H1 (cell line): ENCODE measurements at regions not wholly inside any gene's neighbourhood (a gene's known extent, or its start where the extent isn't known, plus 50 kb on each side); places are given as distances from the start of the nearest gene placed in this dataset.

Experiments
- BACH1 ChIP-seq: IDR thresholded peaks from 2 replicates; pipeline ENCODE4 v1.6.1; 2012; ENCODE audit warnings: low read length, improper control_type of control experiment
- CREB1 ChIP-seq: IDR thresholded peaks from 2 replicates; pipeline ENCODE4 v1.6.1; 2012; ENCODE audit warnings: inconsistent platforms
- CTCF ChIP-seq, 3 experiments: IDR thresholded peaks; 1 replicate in 2 of 3; 2 replicates in 1 of 3; pipeline versions ENCODE4 v1.5.1 to v1.6.1; 2011; ENCODE audit warnings: low read length in 3 of 3, mild to moderate bottlenecking in 3 of 3, inconsistent platforms in 2 of 3, low read depth in 1 of 3, moderate library complexity in 1 of 3; ENCODE audit not compliant: insufficient read depth in 1 of 3; ENCODE audit errors: control extremely low read depth in 1 of 3
- GABPA ChIP-seq: IDR thresholded peaks from 2 replicates; pipeline ENCODE4 v1.6.1; 2011; ENCODE audit warnings: mild to moderate bottlenecking, low read length, moderate library complexity, borderline replicate concordance; ENCODE audit not compliant: insufficient read depth
- HDAC2 ChIP-seq, 2 experiments: fragments of 300-600 bp in 1 of 2; sonication (generic) in 1 of 2; IDR thresholded peaks; 2 replicates each; pipeline ENCODE4 v1.6.1; 2011 to 2012; ENCODE audit warnings: low read depth in 2 of 2, low read length in 2 of 2, mild to moderate bottlenecking in 2 of 2, moderate library complexity in 2 of 2, borderline replicate concordance in 1 of 2, inconsistent platforms in 1 of 2
- KDM4A ChIP-seq: IDR thresholded peaks from one replicate; pipeline ENCODE4 v1.7.1; 2012; ENCODE audit warnings: low read depth, mild to moderate bottlenecking, moderate library complexity, low read length, inconsistent platforms; ENCODE audit not compliant: severe bottlenecking
- NRF1 ChIP-seq: IDR thresholded peaks from 2 replicates; pipeline ENCODE4 v1.6.1; 2011; ENCODE audit warnings: mild to moderate bottlenecking, low read depth, low read length, improper control_type of control experiment
- RAD21 ChIP-seq, 2 experiments: IDR thresholded peaks in 1 of 2; conservative IDR thresholded peaks in 1 of 2; 2 replicates each; pipeline ENCODE4 v1.6.1; 2011; ENCODE audit warnings: low read depth in 2 of 2, low read length in 2 of 2, improper control_type of control experiment in 1 of 2, inconsistent platforms in 1 of 2, mild to moderate bottlenecking in 1 of 2, moderate library complexity in 1 of 2
- RBBP5 ChIP-seq: IDR thresholded peaks from 2 replicates; pipeline ENCODE4 v1.7.1; 2012; ENCODE audit warnings: low read depth, mild to moderate bottlenecking, inconsistent platforms, low read length, moderate library complexity, borderline replicate concordance
- SAP30 ChIP-seq: fragments of 300-600 bp; sonication (generic); IDR thresholded peaks from 2 replicates; pipeline ENCODE4 v1.7.1; 2012; ENCODE audit warnings: low read length, moderate library complexity, mild to moderate bottlenecking, inconsistent platforms; ENCODE audit not compliant: insufficient read depth, insufficient replicate concordance
- SUZ12 ChIP-seq: fragments of 200-600 bp; sonication (generic); IDR thresholded peaks from 2 replicates; pipeline ENCODE4 v1.6.1; 2012; ENCODE audit warnings: mild to moderate bottlenecking, inconsistent platforms, low read length, moderate library complexity, mixed read lengths
- TAF7 ChIP-seq: optimal IDR thresholded peaks from 2 replicates; pipeline ENCODE3; 2011; ENCODE audit warnings: low read depth, mild to moderate bottlenecking, inconsistent platforms, low read length, moderate library complexity, borderline replicate concordance
- TCF12 ChIP-seq: IDR thresholded peaks from 2 replicates; pipeline ENCODE4 v1.6.1; 2011; ENCODE audit warnings: low read depth, mild to moderate bottlenecking, low read length
- TEAD4 ChIP-seq: IDR thresholded peaks from 2 replicates; pipeline ENCODE4 v1.6.1; 2012; ENCODE audit warnings: low read depth, low read length, inconsistent platforms, mixed read lengths
- USF2 ChIP-seq: IDR thresholded peaks from 2 replicates; pipeline ENCODE4 v1.6.1; 2011; ENCODE audit warnings: low read length, improper control_type of control experiment
- YY1 ChIP-seq: IDR thresholded peaks from 2 replicates; pipeline ENCODE4 v1.6.1; 2011; ENCODE audit warnings: low read depth, mild to moderate bottlenecking, low read length

DNA sequence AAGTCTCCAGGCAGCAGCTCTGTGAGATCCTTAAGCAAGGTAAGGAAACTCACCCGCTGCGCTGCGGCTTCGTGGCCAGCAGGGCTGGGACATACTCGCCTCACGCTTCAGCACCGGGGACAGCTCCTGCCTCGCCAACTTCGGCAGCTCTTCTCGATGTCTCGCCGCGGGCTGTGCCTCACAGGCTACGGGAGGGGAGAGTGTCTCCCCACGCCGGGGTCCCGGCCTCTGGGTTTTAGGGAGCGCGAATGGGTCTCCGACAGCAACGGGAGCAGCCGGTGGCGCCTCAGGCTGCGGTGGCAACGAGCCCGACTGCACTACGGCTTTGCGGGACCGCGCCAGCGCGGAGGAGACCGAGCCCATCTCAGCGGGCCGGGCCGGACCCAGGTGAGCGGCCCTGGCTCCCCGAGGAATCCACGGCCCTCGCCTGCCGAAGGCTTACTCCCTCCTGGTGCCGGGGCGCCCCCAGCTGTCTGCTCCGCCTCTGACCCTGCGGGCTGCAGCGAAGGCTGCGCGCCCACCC is 62.4 kb downstream of the LSM5 start (continued):
- no peak for TF ChIP-seq KDM4A
- TF ChIP-seq RAD21 (IDR thresholded peaks at IDR 0.05 in 1 of 2, conservative IDR thresholded peaks at IDR 0.05 in 1 of 2; ENCODE audit: low read depth in 2 of 2, low read length in 2 of 2), result peak in 1 of 2 experiments; percentile 37; a peak in 2 of 4 replicates
- TF ChIP-seq SUZ12, result peak; percentile 29; the same call in 1 of the 2 replicates
- peak; percentile 75 for TF ChIP-seq BACH1
- peak; percentile 94 to 98; a peak in 3 of 4 replicates for TF ChIP-seq HDAC2 (IDR thresholded peaks at IDR 0.05; ENCODE audit: borderline replicate concordance in 1 of 2, low read depth in 2 of 2, low read length in 2 of 2)
- TF ChIP-seq CTCF (IDR thresholded peaks at IDR 0.05; ENCODE audit: control extremely low read depth in 1 of 3, insufficient read depth in 1 of 3, low read depth in 1 of 3, low read length in 3 of 3), result peak; percentile 43 to 70 (median 47)
- no peak for TF ChIP-seq YY1
- TF ChIP-seq CREB1, result peak; percentile 72
- peak; percentile 4; the same call in 1 of the 2 replicates for TF ChIP-seq GABPA
- peak; percentile 72; the same call in 1 of the 2 replicates for TF ChIP-seq RBBP5
- 0 out of 2 replicates have a peak, but pooled peaks have one; percentile 18 for TF ChIP-seq TEAD4
- TF ChIP-seq USF2, result no peak
- no peak for TF ChIP-seq NRF1
- no peak for TF ChIP-seq TCF12
- TF ChIP-seq SAP30, result peak; percentile 97
- peak; percentile 31 for TF ChIP-seq TAF7
- TF ChIP-seq, all 59 proteins: peak for 15
